ENCODE measurements at regions not wholly inside any gene's neighbourhood (a gene's known extent, or its start where the extent isn't known, plus 50 kb on each side); places are given as distances from the start of the nearest gene placed in this dataset.

DNA sequence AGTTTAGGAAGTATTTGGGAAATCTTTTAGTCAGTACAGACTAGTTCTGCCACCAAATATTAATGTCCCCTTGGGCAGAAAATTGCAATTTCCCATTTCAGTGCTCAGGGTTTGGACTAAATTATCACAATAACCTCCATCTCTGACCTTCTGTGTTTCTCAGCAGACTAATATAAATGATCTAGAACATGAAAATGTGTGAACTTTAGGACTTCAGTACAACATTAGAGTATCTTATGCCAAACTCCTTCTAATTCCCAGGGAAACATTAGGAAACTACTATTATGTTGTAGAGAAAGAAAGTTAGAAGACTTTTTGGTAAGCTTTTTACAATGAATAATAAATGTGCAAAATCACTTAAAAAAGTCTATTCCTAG lies 1087.6 kb upstream of the CITED2 start:
- H3K27me3 ChIP-seq (ENCODE audit: control insufficient read depth in 2 of 2, insufficient read depth in 2 of 2, low read length in 2 of 2), result no peaks in the 10 kb centered on the region
- no peak for DNase-seq (ENCODE audit: extremely low read depth in 1 of 4, low spot score in 3 of 4)
- H3K36me3 ChIP-seq (ENCODE audit: control insufficient read depth, insufficient read depth, low read length), result no peaks in the 10 kb centered on the region
- H3K9ac ChIP-seq (ENCODE audit: insufficient read depth in 1 of 2, low read depth in 2 of 2, low read length in 2 of 2), result no peak overlapping the region
- FAIRE-seq, result no peak
- H3K4me1 ChIP-seq (replicated peaks in 1 of 2; ENCODE audit: control insufficient read depth in 2 of 2, insufficient read depth in 2 of 2, low read length in 2 of 2), result no peaks in the 10 kb centered on the region
- no peak overlapping the region for H3K27ac ChIP-seq (ENCODE audit: extremely low read depth, low read depth, low read length)
- CTCF ChIA-PET (ENCODE audit: low intra/inter-chr PET ratio), result no interaction called here
- no TSS peak for BruUV-seq (replicated peaks)
- H2AFZ ChIP-seq (ENCODE audit: low read depth, low read length), result no peak overlapping the region
- H3K4me3 ChIP-seq, result no peak overlapping the region
- no peaks in the 10 kb centered on the region for H4K20me1 ChIP-seq (replicated peaks; ENCODE audit: control insufficient read depth, insufficient read depth, low read length)
- POLR2A ChIA-PET, result no interaction called here
- ATAC-seq, result no peak
- no peaks in the 10 kb centered on the region for H3K79me2 ChIP-seq (ENCODE audit: control insufficient read depth, insufficient read depth, low read length)
- no peak overlapping the region for H3K4me2 ChIP-seq (ENCODE audit: insufficient read depth, low read length)
- no peaks in the 10 kb centered on the region for H3K9me1 ChIP-seq (ENCODE audit: control insufficient read depth, insufficient read depth, low read length)
- in situ Hi-C loops (cut with MboI) (no loop called here), intact Hi-C loops (cut with micrococcal nuclease) (no loop called here)
- H3K9me3 ChIP-seq (replicated peaks; ENCODE audit: control insufficient read depth, insufficient read depth, low read depth, low read length), result no peaks in the 10 kb centered on the region
- TF ChIP-seq HMGN3 (IDR thresholded peaks at IDR 0.05; ENCODE audit: borderline replicate concordance, extremely low read depth, insufficient read length, low read depth, low read length) (no peak), SAFB (IDR thresholded peaks at IDR 0.05; ENCODE audit: borderline replicate concordance, low read depth, low read length) (no peak), ZNF224 (CRISPR knock-in tag; IDR thresholded peaks at IDR 0.05) (no peak), ZNF324 (CRISPR knock-in tag; IDR thresholded peaks at IDR 0.05) (no peak), ZNF133 (CRISPR knock-in tag; IDR thresholded peaks at IDR 0.05) (no peak), ZNF431 (CRISPR knock-in tag; IDR thresholded peaks at IDR 0.05) (no peak), EWSR1 (IDR thresholded peaks at IDR 0.05; ENCODE audit: borderline replicate concordance, low read depth, partially characterized antibody) (no peak), ETV1 (tag; conservative IDR thresholded peaks at IDR 0.05; ENCODE audit: low read depth) (no peak), HNRNPLL (IDR thresholded peaks at IDR 0.05; ENCODE audit: low read depth, low read length, poor library complexity, severe bottlenecking) (no peak), POLR3G (IDR thresholded peaks at IDR 0.05; ENCODE audit: extremely low read depth, insufficient read length, insufficient replicate concordance) (no peak), ETV5 (CRISPR knock-in tag; IDR thresholded peaks at IDR 0.05; ENCODE audit: low read depth) (no peak), FOXM1 (IDR thresholded peaks at IDR 0.05; ENCODE audit: low read depth) (no peak), FOXM1 (CRISPR knock-in tag; IDR thresholded peaks at IDR 0.05; ENCODE audit: low read depth) (no peak)
- TF ChIP-seq, protein P1, sequence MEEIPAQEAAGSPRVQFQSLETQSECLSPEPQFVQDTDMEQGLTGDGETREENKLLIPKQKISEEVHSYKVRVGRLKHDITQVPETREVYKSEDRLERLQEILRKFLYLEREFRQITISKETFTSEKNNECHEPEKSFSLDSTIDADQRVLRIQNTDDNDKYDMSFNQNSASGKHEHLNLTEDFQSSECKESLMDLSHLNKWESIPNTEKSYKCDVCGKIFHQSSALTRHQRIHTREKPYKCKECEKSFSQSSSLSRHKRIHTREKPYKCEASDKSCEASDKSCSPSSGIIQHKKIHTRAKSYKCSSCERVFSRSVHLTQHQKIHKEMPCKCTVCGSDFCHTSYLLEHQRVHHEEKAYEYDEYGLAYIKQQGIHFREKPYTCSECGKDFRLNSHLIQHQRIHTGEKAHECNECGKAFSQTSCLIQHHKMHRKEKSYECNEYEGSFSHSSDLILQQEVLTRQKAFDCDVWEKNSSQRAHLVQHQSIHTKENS (CRISPR knock-in tag; IDR thresholded peaks at IDR 0.05), result no peak
- TF ChIP-seq, protein P2, sequence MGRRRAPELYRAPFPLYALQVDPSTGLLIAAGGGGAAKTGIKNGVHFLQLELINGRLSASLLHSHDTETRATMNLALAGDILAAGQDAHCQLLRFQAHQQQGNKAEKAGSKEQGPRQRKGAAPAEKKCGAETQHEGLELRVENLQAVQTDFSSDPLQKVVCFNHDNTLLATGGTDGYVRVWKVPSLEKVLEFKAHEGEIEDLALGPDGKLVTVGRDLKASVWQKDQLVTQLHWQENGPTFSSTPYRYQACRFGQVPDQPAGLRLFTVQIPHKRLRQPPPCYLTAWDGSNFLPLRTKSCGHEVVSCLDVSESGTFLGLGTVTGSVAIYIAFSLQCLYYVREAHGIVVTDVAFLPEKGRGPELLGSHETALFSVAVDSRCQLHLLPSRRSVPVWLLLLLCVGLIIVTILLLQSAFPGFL (CRISPR knock-in tag; IDR thresholded peaks at IDR 0.05), result no peak
- TF ChIP-seq, protein P3, sequence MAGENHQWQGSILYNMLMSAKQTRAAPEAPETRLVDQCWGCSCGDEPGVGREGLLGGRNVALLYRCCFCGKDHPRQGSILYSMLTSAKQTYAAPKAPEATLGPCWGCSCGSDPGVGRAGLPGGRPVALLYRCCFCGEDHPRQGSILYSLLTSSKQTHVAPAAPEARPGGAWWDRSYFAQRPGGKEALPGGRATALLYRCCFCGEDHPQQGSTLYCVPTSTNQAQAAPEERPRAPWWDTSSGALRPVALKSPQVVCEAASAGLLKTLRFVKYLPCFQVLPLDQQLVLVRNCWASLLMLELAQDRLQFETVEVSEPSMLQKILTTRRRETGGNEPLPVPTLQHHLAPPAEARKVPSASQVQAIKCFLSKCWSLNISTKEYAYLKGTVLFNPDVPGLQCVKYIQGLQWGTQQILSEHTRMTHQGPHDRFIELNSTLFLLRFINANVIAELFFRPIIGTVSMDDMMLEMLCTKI (IDR thresholded peaks at IDR 0.05; ENCODE audit: partially characterized antibody), result no peak
- TF ChIP-seq, protein P4, sequence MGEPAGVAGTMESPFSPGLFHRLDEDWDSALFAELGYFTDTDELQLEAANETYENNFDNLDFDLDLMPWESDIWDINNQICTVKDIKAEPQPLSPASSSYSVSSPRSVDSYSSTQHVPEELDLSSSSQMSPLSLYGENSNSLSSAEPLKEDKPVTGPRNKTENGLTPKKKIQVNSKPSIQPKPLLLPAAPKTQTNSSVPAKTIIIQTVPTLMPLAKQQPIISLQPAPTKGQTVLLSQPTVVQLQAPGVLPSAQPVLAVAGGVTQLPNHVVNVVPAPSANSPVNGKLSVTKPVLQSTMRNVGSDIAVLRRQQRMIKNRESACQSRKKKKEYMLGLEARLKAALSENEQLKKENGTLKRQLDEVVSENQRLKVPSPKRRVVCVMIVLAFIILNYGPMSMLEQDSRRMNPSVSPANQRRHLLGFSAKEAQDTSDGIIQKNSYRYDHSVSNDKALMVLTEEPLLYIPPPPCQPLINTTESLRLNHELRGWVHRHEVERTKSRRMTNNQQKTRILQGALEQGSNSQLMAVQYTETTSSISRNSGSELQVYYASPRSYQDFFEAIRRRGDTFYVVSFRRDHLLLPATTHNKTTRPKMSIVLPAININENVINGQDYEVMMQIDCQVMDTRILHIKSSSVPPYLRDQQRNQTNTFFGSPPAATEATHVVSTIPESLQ (CRISPR knock-in tag; IDR thresholded peaks at IDR 0.05), result no peak
- TF ChIP-seq, protein P5, sequence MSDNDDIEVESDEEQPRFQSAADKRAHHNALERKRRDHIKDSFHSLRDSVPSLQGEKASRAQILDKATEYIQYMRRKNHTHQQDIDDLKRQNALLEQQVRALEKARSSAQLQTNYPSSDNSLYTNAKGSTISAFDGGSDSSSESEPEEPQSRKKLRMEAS (CRISPR knock-in tag; IDR thresholded peaks at IDR 0.05), result no peak

Measured in K562 (cell line).